Neural cell (in vitro differentiated cells): ENCODE measurements at regions not wholly inside any gene's neighbourhood (a gene's known extent, or its start where the extent isn't known, plus 50 kb on each side); places are given as distances from the start of the nearest gene placed in this dataset.

Experiments used
- H2AFZ ChIP-seq: fragments of 200-600, 300-800 bp; sonication (generic), shearing (Covaris generic); 2 replicates; pipeline ENCODE4 v1.6.0; 2014; ENCODE audit warnings: low read depth, mild to moderate bottlenecking, antibody characterized with exemption, low read length, moderate library complexity
- H3F3A ChIP-seq: fragments of 200-600 bp; shearing (Covaris generic); 2 replicates; pipeline ENCODE4 v1.6.1; 2016; ENCODE audit warnings: mild to moderate bottlenecking, moderate library complexity, mixed read lengths, antibody characterized with exemption, low read length; ENCODE audit not compliant: insufficient read depth, poor library complexity, severe bottlenecking
- H3K27ac ChIP-seq: fragments of 200-600, 300-800 bp; sonication (generic), shearing (Covaris generic); 2 replicates; pipeline ENCODE4 v1.5.1; 2014; ENCODE audit warnings: mild to moderate bottlenecking, low read length, moderate library complexity
- H3K27me3 ChIP-seq: fragments of 300-800, 200-600 bp; sonication (generic), shearing (Covaris generic); 2 replicates; pipeline ENCODE4 v1.6.0; 2014; ENCODE audit warnings: mild to moderate bottlenecking, low read depth, low read length, moderate library complexity; ENCODE audit not compliant: insufficient read depth
- H3K36me3 ChIP-seq: fragments of 300-800, 200-600 bp; sonication (generic), shearing (Covaris generic); 2 replicates; pipeline ENCODE4 v1.5.1; 2014; ENCODE audit warnings: mild to moderate bottlenecking, antibody characterized with exemption, low read length, moderate library complexity; ENCODE audit not compliant: insufficient read depth
- H3K4me2 ChIP-seq: fragments of 300-800, 200-600 bp; sonication (generic), shearing (Covaris generic); 2 replicates; pipeline ENCODE4 v1.6.0; 2014; ENCODE audit warnings: mild to moderate bottlenecking, low read length
- H3K4me3 ChIP-seq: fragments of 300-800, 200-600 bp; sonication (generic), shearing (Covaris generic); 2 replicates; pipeline ENCODE4 v1.5.1; 2014; ENCODE audit warnings: mild to moderate bottlenecking, low read length, moderate library complexity
- H3K79me2 ChIP-seq: fragments of 200-600 bp; shearing (Covaris generic); replicated peaks from 2 replicates; pipeline ENCODE4 v1.6.0; 2014; ENCODE audit warnings: mild to moderate bottlenecking, low read length, moderate library complexity; ENCODE audit not compliant: insufficient read depth
- H3K9ac ChIP-seq: fragments of 300-800, 200-600 bp; sonication (generic), shearing (Covaris generic); 2 replicates; pipeline ENCODE4 v1.6.1; 2016; ENCODE audit warnings: mild to moderate bottlenecking, low read length, mixed read lengths
- H3K9me2 ChIP-seq: fragments of 200-600 bp; shearing (Covaris generic); 2 replicates; pipeline ENCODE4 v1.6.1; 2016; ENCODE audit warnings: mild to moderate bottlenecking, low read length, mixed read lengths; ENCODE audit not compliant: insufficient read depth
- H3K9me3 ChIP-seq: fragments of 200-600, 300-800 bp; sonication (generic), shearing (Covaris generic); 2 replicates; pipeline ENCODE4 v1.6.1; 2016; ENCODE audit warnings: mild to moderate bottlenecking, mixed run types, low read length, moderate library complexity, mixed read lengths
- H4K20me1 ChIP-seq: fragments of 200-600 bp; shearing (Covaris generic); 2 replicates; pipeline ENCODE4 v1.6.1; 2016; ENCODE audit warnings: mild to moderate bottlenecking, mixed run types; ENCODE audit not compliant: insufficient read depth
- CTCF ChIP-seq: fragments of 450-650 bp; IDR thresholded peaks from 2 replicates; pipeline ENCODE4 v1.5.1; 2014; ENCODE audit warnings: antibody characterized with exemption, mild to moderate bottlenecking, moderate library complexity; ENCODE audit not compliant: poor library complexity, severe bottlenecking
- EP300 ChIP-seq: fragments of 450-650 bp; conservative IDR thresholded peaks from 2 replicates; pipeline ENCODE4 v1.6.1; 2014; ENCODE audit warnings: antibody characterized with exemption, mild to moderate bottlenecking, moderate library complexity; ENCODE audit not compliant: poor library complexity, severe bottlenecking
- EZH2 ChIP-seq: fragments of 200-600, 300-800 bp; shearing (Covaris generic), sonication (generic); IDR thresholded peaks from 2 replicates; pipeline ENCODE4 v1.6.1; 2014; ENCODE audit warnings: antibody characterized with exemption, low read length, borderline replicate concordance, mild to moderate bottlenecking; ENCODE audit not compliant: insufficient read depth, poor library complexity, severe bottlenecking
- MXI1 ChIP-seq: fragments of 450-650 bp; conservative IDR thresholded peaks from 2 replicates; pipeline ENCODE4 v1.6.1; 2014; ENCODE audit warnings: antibody characterized with exemption, mild to moderate bottlenecking; ENCODE audit not compliant: poor library complexity, severe bottlenecking
- POLR2AphosphoS5 ChIP-seq: IDR thresholded peaks from 2 replicates; pipeline ENCODE4 v1.6.1; 2012
- RAD21 ChIP-seq: fragments of 450-650 bp; conservative IDR thresholded peaks from 2 replicates; pipeline ENCODE4 v1.6.1; 2014; ENCODE audit warnings: antibody characterized with exemption, mild to moderate bottlenecking, moderate library complexity
- REST ChIP-seq: IDR thresholded peaks from 2 replicates; pipeline ENCODE4 v1.6.1; 2012; ENCODE audit warnings: borderline replicate concordance
- SMC3 ChIP-seq: fragments of 450-650 bp; conservative IDR thresholded peaks from 2 replicates; pipeline ENCODE4 v1.6.1; 2014; ENCODE audit warnings: antibody characterized with exemption, mild to moderate bottlenecking, moderate library complexity; ENCODE audit not compliant: poor library complexity
- TAF1 ChIP-seq: IDR thresholded peaks from 2 replicates; pipeline ENCODE4 v1.6.1; 2012; ENCODE audit warnings: low read depth

GRCh38 chr11:16454289-16454863 is 98.0 kb upstream of the SOX6 start (continued):
- TF ChIP-seq REST (no peak), EP300 (no peak)

GRCh38 chr11:16448123-16448717 is 91.9 kb upstream of the SOX6 start:
- TF ChIP-seq SMC3, result no peak
- TF ChIP-seq POLR2AphosphoS5, result no peak
- no peak for TF ChIP-seq REST
- no peak for TF ChIP-seq CTCF
- no peak for TF ChIP-seq MXI1
- no peak for TF ChIP-seq RAD21
- no peak for TF ChIP-seq EZH2
- no peak for TF ChIP-seq EP300
- no peak for TF ChIP-seq TAF1
- no peaks in the 10 kb centered on the region for H3K27me3 ChIP-seq
- H4K20me1 ChIP-seq, result no peaks in the 10 kb centered on the region
- no peaks in the 10 kb centered on the region for H3K9me3 ChIP-seq
- H3K4me3 ChIP-seq, result no peak overlapping the region
- H3F3A ChIP-seq, result no peaks in the 10 kb centered on the region
- H3K9ac ChIP-seq, result no peak overlapping the region
- H3K36me3 ChIP-seq, result no peaks in the 10 kb centered on the region
- no peak overlapping the region for H2AFZ ChIP-seq
- no peaks in the 10 kb centered on the region for H3K9me2 ChIP-seq
- H3K27ac ChIP-seq, result no peak overlapping the region
- H3K4me2 ChIP-seq, result no peak overlapping the region
- no peaks in the 10 kb centered on the region for H3K79me2 ChIP-seq
